ENCODE measurements at regions not wholly inside any gene's neighbourhood (a gene's known extent, or its start where the extent isn't known, plus 50 kb on each side); places are given as distances from the start of the nearest gene placed in this dataset.
"Not testable (repeated sequence)": the region's sequence is repeated elsewhere in the genome, so short reads cannot be mapped to it uniquely, and the experiment has no call there.

GRCh38 chr15:24150542-24150941 lies 463.4 kb upstream of the NDN start:
- no peak for DNase-seq (ENCODE audit: low read depth)

- DNase-seq (ENCODE audit: low read depth), result not testable (repeated sequence)
Observed at GRCh38 chr15:24158306-24158705, 471.2 kb upstream of the NDN start.

- DNase-seq (ENCODE audit: low read depth), result not testable (repeated sequence)
Observed at GRCh38 chr15:24165512-24165911, 478.4 kb upstream of the NDN start.

- not testable (repeated sequence) for DNase-seq (ENCODE audit: low read depth)
Observed at GRCh38 chr15:24202297-24202696, 473.3 kb upstream of the NPAP1 start.

- DNase-seq (ENCODE audit: low read depth), result not testable (repeated sequence)
Observed at GRCh38 chr15:24211742-24212476, 463.7 kb upstream of the NPAP1 start.

- DNase-seq (ENCODE audit: low read depth), result no peak
Observed at GRCh38 chr15:24223739-24224138, 451.8 kb upstream of the NPAP1 start.

- no peak for DNase-seq (ENCODE audit: low read depth)
Observed at GRCh38 chr15:24224161-24224560, 451.4 kb upstream of the NPAP1 start.

- not testable (repeated sequence) for DNase-seq (ENCODE audit: low read depth)
Observed at GRCh38 chr15:24228922-24229321, 446.7 kb upstream of the NPAP1 start.

- not testable (repeated sequence) for DNase-seq (ENCODE audit: low read depth)
Observed at GRCh38 chr15:24233134-24233533, 442.4 kb upstream of the NPAP1 start.

GRCh38 chr15:24240580-24240979 lies 435.0 kb upstream of the NPAP1 start:
- DNase-seq (ENCODE audit: low read depth), result not testable (repeated sequence)

GRCh38 chr15:24259106-24259505 lies 416.5 kb upstream of the NPAP1 start:
- DNase-seq (ENCODE audit: low read depth), result not testable (repeated sequence)

GRCh38 chr15:24260407-24260806 lies 415.2 kb upstream of the NPAP1 start:
- DNase-seq (ENCODE audit: low read depth), result not testable (repeated sequence)

- not testable (repeated sequence) for DNase-seq (ENCODE audit: low read depth)
Observed at GRCh38 chr15:24260854-24261253, 414.7 kb upstream of the NPAP1 start.

- not testable (repeated sequence) for DNase-seq (ENCODE audit: low read depth)
Observed at GRCh38 chr15:24268536-24269165, 406.9 kb upstream of the NPAP1 start.

GRCh38 chr15:24269166-24269571 lies 406.4 kb upstream of the NPAP1 start:
- DNase-seq (ENCODE audit: low read depth), result no peak

GRCh38 chr15:24269923-24270322 lies 405.7 kb upstream of the NPAP1 start:
- no peak for DNase-seq (ENCODE audit: low read depth)

- DNase-seq (ENCODE audit: low read depth), result not testable (repeated sequence)
Observed at GRCh38 chr15:24271496-24272244, 403.9 kb upstream of the NPAP1 start.

- DNase-seq (ENCODE audit: low read depth), result no peak
Observed at GRCh38 chr15:24292837-24293236, 382.7 kb upstream of the NPAP1 start.

GRCh38 chr15:24300804-24301368 lies 374.7 kb upstream of the NPAP1 start:
- not testable (repeated sequence) for DNase-seq (ENCODE audit: low read depth)

- DNase-seq (ENCODE audit: low read depth), result not testable (repeated sequence)
Observed at GRCh38 chr15:24301999-24302398, 373.6 kb upstream of the NPAP1 start.

GRCh38 chr15:24304747-24305146 lies 370.8 kb upstream of the NPAP1 start:
- DNase-seq (ENCODE audit: low read depth), result not testable (repeated sequence)

GRCh38 chr15:24305643-24306042 lies 369.9 kb upstream of the NPAP1 start:
- not testable (repeated sequence) for DNase-seq (ENCODE audit: low read depth)

All from ELR (cell line).